ENCODE measurements at regions not wholly inside any gene's neighbourhood (a gene's known extent, or its start where the extent isn't known, plus 50 kb on each side); places are given as distances from the start of the nearest gene placed in this dataset.

GRCh38 chr13:100875392-100876043, 200.9 kb upstream of the TMTC4 start:
- Histone ChIP-seq H3K9me3 (ENCODE audit: low read depth) (no peaks in the 10 kb centered on the region), H4K20me1 (ENCODE audit: insufficient read depth, poor library complexity, severe bottlenecking) (no peaks in the 10 kb centered on the region), H3K4me3 (no peak overlapping the region), H3K27me3 (no peaks in the 10 kb centered on the region), H3K79me2 (no peaks in the 10 kb centered on the region), H3K9me2 (replicated peaks; ENCODE audit: insufficient read depth) (no peaks in the 10 kb centered on the region), H3K4me1 (ENCODE audit: insufficient read depth) (no peaks in the 10 kb centered on the region), H3K4me2 (no peak overlapping the region), H3K36me3 (replicated peaks; ENCODE audit: insufficient read depth, low read depth) (no peaks in the 10 kb centered on the region), H2AFZ (no peak overlapping the region), H3K27ac (no peak overlapping the region)
- TF ChIP-seq EZH2 (IDR thresholded peaks at IDR 0.05; ENCODE audit: borderline replicate concordance) (no peak), EZH2phosphoT487 (IDR thresholded peaks at IDR 0.05; ENCODE audit: low read depth, severe bottlenecking, unreplicated experiment) (no peak), CTCF (IDR thresholded peaks at IDR 0.05; ENCODE audit: poor library complexity) (no peak)
- no peak for DNase-seq (ENCODE audit: low spot score)
- WGBS (ENCODE audit: low lambda C conversion rate, missing lambda C conversion rate): 75% methylated on average over 3 of the region's 3 CpGs

- 75% methylated on average over 4 of the region's 4 CpGs for WGBS (ENCODE audit: low lambda C conversion rate, missing lambda C conversion rate)
- no peaks in the 10 kb centered on the region for H3K9me3 ChIP-seq (ENCODE audit: low read depth)
- H3K4me1 ChIP-seq (ENCODE audit: insufficient read depth): no peaks in the 10 kb centered on the region
- H3K27me3 ChIP-seq: no peaks in the 10 kb centered on the region
- no peak overlapping the region for H3K4me3 ChIP-seq
- H3K27ac ChIP-seq: no peak overlapping the region
- no peak overlapping the region for H3K4me2 ChIP-seq
- H4K20me1 ChIP-seq (ENCODE audit: insufficient read depth, poor library complexity, severe bottlenecking): no peaks in the 10 kb centered on the region
- no peaks in the 10 kb centered on the region for H3K36me3 ChIP-seq (replicated peaks; ENCODE audit: insufficient read depth, low read depth)
- DNase-seq (ENCODE audit: low spot score): no peak
- no peak overlapping the region for H2AFZ ChIP-seq
- H3K9me2 ChIP-seq (replicated peaks; ENCODE audit: insufficient read depth): no peaks in the 10 kb centered on the region
- no peaks in the 10 kb centered on the region for H3K79me2 ChIP-seq
- TF ChIP-seq EZH2phosphoT487 (IDR thresholded peaks at IDR 0.05; ENCODE audit: low read depth, severe bottlenecking, unreplicated experiment) (no peak), EZH2 (IDR thresholded peaks at IDR 0.05; ENCODE audit: borderline replicate concordance) (no peak), CTCF (IDR thresholded peaks at IDR 0.05; ENCODE audit: poor library complexity) (no peak)
Observed at GRCh38 chr13:100872761-100873160, 198.2 kb upstream of the TMTC4 start.

- H3K9me3 ChIP-seq (ENCODE audit: low read depth): peaks cover 9% of the 10 kb centered on the region
- no peaks in the 10 kb centered on the region for H3K4me1 ChIP-seq (ENCODE audit: insufficient read depth)
- H3K4me2 ChIP-seq: no peak overlapping the region
- 41% methylated on average over 3 of the region's 3 CpGs for WGBS (ENCODE audit: low lambda C conversion rate, missing lambda C conversion rate)
- no peak for DNase-seq (ENCODE audit: low spot score)
- no peaks in the 10 kb centered on the region for H3K27me3 ChIP-seq
- H3K36me3 ChIP-seq (replicated peaks; ENCODE audit: insufficient read depth, low read depth): no peaks in the 10 kb centered on the region
- no peak for TF ChIP-seq EZH2 (IDR thresholded peaks at IDR 0.05; ENCODE audit: borderline replicate concordance)
- TF ChIP-seq CTCF (IDR thresholded peaks at IDR 0.05; ENCODE audit: poor library complexity): no peak
- no peak for TF ChIP-seq EZH2phosphoT487 (IDR thresholded peaks at IDR 0.05; ENCODE audit: low read depth, severe bottlenecking, unreplicated experiment)
- H3K27ac ChIP-seq: no peak overlapping the region
- H3K9me2 ChIP-seq (replicated peaks; ENCODE audit: insufficient read depth): no peaks in the 10 kb centered on the region
- H4K20me1 ChIP-seq (ENCODE audit: insufficient read depth, poor library complexity, severe bottlenecking): no peaks in the 10 kb centered on the region
- H3K4me3 ChIP-seq: no peak overlapping the region
- H3K79me2 ChIP-seq: no peaks in the 10 kb centered on the region
- no peak overlapping the region for H2AFZ ChIP-seq
Observed at GRCh38 chr13:100870898-100871297, 196.3 kb upstream of the TMTC4 start.

All from hepatocyte (in vitro differentiated cells).